Activated CD4-positive, alpha-beta T cell treated with anti-CD3 and anti-CD28 coated beads for 4 hours (primary cell): ENCODE measurements at regions not wholly inside any gene's neighbourhood (a gene's known extent, or its start where the extent isn't known, plus 50 kb on each side); places are given as distances from the start of the nearest gene placed in this dataset.
"Not testable (repeated sequence)": the region's sequence is repeated elsewhere in the genome, so short reads cannot be mapped to it uniquely, and the experiment has no call there.

Experiments used
- DNase-seq, 2 donors: peaks; one replicate each; pipeline ENCODE4 v3.0.0-alpha.2; 2020

DNA sequence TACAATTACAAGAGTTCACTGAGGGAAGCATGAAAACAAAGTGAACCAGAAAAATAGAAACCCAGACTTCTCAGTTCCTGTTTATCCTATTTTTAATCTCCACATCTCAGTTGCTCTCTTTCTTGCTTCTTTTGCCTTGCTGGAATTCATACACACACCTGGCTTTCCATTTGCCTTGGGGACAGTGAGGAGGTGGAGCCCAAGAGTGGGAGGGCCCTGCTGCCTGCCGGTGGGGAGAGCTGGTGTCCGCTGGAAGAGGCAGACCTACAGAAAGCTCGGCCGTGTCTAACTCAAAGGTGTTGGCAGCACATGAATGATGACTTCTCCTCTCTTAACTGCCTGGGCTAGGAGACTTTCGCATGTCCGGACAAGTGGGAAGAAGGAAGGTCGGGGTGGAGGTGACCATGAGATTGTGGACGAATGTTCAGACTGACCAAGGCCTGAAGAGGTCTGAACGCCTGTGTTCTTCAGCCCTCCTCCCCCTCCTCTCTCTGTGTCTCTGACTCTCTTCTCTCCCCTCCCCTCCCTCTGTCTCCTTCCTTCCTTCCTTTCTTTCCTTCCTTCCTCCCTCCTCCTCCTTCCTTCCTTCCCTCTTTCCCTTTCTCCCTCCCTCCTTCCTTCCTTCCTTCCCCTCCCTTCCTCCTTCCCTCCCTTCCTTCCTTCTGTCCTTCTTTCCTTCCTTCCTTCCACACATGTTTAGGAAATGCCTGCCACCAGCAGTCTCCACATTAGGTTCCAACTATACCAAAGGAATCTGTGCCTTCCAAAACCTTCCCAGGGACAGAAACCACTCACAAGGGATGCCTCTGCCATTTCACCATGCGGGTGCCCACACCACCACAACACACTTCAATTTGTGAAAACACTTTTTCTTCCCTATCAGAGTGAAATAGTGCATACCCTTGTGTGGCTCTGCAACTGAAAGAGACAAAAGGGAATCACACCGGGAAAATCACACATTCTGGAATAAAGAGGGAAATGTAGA lies 157.3 kb upstream of the RUNX1 start:
- DNase-seq = no peak

DNA sequence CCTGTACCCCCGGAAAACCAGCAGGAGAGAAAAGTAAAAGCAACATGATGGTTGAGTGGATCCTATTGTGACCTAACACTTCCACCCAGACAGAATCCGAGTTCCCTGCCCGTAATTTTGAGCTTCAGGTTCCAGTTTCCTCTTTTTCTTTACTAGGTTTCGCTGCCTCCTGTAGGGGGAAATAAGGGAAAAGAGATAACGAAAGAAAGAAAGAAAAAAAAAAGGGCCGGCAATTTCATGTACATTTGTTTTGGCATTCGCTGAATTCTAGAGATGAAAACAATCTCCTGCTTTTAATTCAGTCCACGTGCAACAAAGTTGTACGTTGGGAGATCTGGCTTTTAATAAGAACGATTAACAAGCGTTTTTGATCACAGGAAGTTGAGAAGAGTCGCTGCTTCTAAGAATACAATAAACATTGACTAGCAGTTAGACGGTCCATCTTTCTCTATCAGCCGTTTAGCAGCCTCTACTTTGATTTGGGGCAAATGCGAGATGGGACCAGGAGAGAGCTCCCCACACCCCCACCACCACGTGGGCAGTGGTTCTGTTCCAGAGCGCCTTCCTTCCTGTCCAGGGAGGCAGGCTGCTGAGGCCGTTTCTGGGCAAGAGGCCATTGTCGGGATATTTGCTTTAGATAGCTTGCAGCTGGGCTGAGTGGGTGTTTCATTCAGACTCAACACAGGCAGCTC lies 155.9 kb upstream of the RUNX1 start:
- no peak for DNase-seq

DNA sequence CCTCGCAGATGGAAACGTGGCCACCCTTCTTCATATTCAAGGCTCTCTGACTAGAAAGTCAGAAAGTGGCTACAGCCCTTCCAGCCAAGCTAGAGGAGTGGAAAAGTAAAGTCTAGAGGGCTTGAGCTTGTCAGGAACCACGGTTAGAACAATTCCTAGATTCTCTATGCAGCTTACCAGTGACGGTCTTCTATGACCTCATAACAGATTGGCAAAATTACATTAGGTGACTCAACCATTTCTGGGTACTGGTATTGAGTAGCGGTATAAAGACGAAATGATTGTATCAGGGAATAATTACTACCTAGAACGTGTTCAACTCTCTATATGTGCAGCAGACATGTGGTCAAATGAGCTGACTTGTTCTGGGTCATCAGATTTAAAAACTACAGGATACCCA lies 155.0 kb upstream of the RUNX1 start:
- DNase-seq = no peak

DNA sequence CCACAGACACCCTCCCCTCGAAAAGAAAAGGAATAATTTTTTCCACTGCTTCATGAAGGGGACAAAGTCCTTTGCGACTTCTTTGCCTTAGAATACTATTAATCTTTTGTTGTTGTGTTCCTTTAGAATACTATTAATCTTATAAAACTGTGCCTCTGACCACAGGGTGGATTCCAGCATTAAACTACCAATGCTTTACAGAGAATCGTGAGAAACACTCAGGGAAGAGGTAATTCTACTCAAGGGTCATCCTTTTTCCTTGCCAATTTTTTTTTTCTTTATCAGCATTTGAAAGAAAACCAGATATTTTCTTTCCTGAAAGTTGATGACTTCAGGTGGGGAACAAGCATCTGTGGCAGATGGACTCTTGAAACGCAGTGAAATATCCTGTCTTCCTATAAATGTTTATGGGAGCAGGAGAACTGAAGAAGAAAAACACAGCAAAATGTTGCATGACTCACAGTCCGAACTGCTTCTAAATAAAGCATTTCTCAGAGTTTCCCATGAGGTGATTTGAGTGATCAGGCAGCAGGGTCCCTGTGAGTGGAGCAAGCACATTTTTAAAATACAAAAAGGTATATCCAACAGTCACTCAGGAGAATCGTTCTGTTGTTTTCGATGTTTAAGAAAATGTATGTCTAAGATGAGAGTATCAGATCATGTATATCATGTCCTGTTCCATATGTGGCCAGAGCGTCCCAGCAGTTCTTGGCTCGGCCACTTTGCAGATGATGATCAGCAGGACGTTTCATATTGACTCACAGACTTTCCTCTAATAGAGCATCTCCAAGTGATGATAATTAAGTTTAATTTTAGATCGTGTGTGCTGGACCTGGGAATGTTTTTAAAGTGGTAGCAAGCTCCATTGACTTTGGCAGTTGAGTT lies 154.2 kb upstream of the RUNX1 start:
- no peak for DNase-seq

DNA sequence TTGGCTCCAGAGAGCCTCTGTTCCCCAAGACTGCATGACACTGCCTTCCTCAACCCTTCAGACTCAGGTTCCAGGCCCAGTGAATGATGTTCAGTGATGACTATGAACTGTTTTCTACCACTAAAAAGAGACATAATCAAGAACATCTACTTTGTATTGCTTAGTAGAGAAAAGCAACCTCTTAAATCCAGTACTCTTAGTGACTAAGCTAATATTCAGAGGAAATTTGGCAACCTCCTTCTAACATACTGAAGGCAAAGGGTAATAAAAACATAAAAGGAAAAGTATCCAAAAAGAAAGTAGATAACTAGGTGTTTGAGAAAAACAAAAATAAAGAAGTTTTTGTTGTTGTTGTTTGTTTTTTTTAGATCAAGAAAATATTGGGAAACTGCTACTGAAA lies 153.3 kb upstream of the RUNX1 start:
- DNase-seq = no peak

DNA sequence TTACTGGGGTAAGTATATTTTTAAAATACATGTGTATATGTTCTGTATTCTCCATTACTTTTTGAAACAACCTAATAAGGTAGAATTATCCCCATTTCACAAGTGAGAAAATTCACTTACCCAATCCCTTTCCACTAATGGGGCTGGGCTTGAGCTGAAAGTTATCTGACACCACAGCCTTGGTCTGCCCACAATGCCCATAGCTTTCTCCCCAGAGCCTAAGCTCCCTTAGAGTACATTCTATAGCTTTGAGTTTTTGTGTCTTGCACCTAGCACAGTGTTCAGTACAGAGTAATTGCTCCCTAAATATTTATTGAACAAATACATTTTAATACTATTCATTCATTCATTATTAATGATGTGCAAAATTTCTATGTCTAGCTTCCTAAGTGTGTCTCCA lies 152.7 kb upstream of the RUNX1 start:
- DNase-seq = no peak

DNA sequence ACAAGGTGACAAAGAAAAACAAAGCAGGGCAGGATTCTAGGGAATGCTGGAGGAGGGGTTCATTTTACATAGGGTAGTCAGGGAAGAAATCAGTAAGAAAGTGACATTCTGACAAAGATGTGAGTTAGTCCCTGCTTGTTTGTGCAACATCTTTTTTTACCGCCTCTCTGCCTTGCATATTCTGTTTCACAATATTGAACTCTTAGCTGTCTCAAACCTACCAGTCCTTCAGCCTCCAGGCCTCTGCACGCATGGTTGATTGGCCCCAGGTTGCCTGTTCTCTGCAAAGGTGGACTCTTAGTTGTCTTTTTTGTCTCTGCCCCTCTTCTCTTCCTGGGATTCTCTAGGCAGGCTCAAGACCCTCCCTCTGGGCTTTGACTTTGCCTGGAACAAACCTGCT lies 152.2 kb upstream of the RUNX1 start:
- DNase-seq = no peak

DNA sequence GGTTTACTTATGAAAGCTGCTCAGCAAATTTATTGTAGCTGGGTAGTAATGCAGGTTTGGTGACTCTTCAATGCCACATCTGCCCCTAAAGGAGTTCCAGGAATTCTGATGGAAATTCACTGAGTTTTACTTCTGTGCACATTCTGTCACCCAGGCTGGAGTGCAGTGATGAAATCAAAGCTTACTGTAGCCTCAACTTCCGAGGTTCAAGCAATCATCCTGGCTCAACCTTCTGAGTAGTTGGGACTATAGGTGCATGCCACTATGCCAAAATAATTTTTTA lies 150.6 kb upstream of the RUNX1 start:
- no peak for DNase-seq

DNA sequence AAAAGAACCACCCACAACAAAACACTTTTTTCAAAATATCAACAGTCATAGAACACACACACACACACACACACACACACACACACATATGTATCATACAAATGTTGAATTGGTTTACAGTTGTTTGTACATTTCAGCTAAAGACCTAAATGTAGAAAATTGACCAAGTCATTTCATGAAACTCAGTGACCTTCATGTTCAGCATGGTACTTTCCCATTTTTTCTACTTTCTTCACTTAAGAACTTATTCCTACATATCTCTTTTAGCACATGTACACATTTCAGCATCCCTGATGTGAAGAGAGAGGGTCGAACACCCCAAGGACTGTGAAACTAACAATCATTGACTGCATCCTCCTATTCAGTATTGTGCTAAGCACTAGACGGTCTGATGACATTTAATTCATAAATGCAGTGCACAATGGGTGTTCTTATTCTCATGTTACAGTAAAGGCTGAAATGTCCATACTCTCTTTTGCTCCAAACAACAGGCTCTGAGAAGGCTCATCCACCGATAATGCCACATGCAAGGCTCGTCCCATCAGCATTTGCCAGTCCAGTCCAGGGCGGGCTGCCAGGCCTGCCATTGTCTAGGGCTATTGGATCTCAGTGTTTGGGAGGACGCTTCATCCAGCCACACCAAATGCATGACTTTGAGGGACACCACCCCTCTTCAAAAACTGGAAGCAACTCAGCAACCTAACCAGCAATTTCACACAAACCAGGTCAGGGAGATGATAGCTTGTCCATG lies 150.1 kb upstream of the RUNX1 start:
- DNase-seq = no peak

DNA sequence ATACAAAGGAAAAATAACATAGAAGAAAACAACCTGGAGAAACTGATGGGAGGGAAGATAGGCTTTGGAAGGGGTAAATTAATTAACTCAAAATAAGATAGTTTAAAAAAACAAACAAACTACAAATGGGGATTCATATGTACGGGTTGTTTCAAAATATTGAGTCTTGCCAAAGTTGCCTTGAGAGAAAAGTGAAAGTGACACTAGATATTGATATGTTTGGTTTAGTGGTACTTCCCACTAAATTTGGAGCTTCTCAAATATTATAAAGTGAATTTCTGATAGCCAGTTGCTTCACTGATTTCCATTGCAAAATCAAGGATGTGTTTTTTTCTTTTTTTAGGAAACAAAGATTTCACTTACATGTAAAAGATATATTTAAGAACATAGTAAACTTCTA lies 149.5 kb upstream of the RUNX1 start:
- DNase-seq = no peak

DNA sequence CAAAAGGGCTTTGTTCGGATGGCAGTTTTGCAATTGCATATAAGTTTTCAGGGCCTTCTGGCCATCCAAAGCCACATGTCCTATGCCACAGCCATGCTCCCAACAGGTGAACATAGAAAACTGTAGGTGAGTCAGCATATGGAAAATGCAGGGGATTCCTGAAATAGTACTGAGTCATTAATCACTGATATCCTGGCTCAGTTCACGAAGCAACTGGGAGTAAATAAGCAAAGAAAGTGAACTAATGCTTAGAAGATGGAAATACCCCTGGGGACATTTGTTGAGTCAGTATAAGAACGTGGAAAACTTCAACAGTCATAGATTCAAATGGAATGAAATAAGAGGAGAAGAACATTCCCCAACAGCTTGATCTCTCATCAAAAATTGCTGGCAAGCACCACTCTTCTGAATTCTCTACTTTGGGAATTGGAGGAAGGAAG lies 148.9 kb upstream of the RUNX1 start:
- DNase-seq = no peak

DNA sequence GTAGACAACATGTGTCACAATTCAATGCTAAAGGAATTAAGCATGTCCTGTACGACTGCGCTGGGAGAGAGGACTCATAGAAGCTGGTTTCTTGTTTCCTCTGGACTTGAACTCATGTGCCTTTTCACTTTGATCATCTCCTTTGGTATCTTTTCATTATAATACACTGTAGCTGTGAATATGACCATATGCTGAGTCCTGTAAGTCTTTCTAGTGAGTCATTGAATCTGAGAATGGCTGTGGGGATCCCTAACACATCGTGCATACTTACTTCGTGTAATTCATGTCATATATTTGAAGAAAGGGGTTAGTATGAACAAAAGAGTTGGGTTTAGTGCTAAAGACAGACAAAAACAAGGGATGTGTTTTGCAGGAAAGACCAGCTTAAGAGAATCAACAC lies 148.1 kb upstream of the RUNX1 start:
- no peak for DNase-seq

DNA sequence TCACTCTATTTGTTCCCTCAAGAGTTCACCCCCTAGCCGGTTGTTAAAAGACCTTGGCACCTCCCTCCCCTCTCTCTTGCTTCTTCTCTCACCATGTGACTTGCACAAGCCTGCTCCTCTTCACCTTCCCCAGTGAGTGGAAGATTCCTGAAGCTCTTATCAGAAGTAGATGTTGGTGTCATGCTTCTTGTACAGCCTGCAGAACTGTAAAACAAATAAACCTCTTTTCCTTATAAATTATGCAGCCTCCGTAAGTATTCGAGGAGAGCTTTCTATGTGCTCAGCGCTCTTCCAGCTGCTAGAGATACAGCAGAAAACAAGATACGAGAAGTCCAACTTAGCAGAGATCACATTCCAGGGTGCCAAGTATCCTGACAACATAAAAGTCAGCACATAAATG lies 147.0 kb upstream of the RUNX1 start:
- no peak for DNase-seq

DNA sequence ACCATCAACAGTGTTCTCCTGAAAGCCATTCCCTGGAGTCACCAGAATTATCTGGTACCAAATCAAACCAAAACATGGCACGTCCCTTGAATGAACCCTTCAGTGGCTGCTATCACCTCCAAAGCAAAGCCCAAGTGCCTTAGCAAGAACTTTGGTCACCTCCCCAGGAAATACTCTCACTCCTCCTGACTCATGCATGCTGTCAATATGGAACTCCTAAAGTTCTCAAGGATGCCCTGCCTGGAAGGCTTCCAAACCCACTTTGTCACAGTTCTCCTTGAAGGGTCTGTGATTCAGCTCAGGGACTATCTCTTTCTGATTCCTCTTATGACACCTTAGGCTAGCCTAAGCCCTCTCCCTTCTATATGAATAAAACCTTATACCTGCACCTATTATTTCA lies 146.1 kb upstream of the RUNX1 start:
- no peak for DNase-seq

DNA sequence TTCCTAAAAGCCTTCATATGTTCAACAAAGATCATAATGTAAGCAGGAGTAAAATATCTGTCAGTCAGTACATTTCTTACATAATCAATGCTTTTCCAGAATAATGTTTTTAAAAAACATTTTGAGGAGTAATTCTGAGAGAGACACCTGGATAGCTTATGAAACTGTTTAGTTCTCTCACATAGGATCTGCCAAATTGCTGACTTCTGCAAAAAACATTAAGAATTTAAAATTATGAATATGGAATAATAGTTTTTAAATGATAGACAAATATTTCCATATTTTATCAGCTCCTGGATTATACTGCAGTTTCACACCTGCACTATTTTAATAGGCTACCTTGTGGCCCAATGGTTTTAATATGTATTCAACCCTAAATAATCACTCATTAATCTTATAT lies 142.7 kb upstream of the RUNX1 start:
- DNase-seq = no peak

DNA sequence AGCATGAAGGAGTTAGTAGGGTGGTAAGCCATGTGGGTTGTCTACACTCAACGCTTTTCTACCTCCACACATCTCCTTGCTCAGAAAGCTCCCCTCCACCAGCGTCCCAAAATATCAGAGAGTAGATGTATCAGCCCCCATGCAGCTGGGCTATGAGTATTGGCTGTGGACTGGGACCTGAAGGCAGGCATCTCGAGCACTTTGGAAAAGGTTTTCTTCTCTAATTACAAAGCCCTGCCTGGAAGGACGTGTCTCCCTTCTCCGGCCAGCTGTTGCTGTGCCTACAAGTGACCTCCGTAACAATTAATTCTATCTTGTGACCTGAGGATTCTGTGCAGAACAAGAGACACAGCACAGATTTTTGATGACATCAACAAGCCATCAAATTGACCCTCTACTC lies 142.0 kb upstream of the RUNX1 start:
- DNase-seq = no peak

DNA sequence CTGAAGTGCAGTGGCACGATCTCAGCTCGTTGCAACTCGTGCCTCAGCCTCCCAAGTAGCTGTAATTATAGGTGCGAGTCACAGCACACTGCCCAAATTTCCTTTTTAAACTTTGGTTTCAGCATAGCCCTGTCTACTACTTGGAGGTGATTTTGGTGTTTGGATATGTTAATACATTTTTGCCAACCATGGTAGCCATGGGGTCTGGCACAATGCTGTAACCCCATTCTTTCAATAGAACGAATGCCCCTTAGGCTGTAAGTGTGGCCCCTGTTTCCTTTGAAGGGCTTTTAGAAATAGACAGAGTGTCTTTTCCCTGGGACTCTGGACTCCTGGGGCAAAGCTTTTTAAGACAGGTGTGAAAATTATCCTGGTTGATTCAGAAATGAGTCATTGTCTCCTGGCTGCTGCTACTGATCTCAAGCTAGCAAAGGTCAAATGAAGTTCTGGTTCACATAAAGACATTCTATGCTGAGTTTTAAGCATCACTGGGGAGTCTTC lies 141.1 kb upstream of the RUNX1 start:
- no peak for DNase-seq

DNA sequence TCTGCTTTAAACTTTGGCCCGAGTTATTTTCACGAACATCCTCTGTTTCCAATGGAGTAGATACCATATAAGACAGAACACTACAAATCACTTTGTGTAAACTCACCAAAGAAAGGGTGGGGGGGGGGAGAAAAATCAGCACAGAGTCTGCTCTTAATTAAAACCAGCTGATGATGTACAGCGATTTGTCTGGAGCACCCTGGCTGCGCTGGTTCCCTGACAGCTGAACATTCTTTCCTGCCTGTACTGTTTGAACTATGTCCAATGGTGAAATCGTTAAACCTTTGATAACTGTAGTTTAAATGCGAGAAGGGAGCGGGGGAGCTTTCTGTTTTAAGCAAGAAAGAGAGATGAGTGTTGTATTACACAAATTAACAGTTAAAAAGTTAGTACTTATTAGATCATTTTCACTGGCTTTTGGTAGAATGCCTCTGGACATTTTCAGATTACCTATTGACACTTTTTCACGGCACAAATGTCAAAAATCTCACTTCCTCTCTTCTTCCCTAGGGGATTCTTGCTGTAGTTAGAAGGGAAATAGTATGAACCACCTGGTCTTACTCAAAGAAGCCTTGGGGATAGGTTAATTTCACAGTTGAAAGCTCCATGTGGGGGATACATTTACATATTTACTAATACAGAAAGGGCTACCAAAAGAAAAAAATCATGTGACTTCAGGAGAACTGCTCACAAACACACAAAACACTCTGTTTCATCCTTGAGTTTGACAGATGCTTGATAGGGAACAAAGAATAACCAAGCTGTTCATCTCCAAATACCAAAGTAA lies 140.2 kb upstream of the RUNX1 start:
- DNase-seq = no peak

DNA sequence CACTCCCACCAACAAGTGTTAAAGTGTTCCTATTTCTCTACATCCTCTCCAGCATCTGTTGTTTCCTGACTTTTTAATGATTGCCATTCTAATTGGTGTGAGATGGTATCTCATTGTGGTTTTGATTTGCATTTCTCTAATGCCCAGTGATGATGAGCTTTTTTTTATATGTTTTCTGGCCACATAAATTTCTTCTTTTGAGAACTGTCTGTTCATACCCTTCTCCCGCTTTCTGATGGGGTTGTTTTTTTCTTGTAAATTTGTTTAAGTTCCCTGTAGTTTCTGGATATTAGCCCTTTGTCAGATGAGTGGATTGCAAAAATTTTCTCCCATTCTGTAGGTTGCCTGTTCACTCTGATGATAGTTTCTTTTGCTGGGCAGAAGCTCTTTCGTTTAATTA lies 134.3 kb upstream of the RUNX1 start:
- not testable (repeated sequence) for DNase-seq

DNA sequence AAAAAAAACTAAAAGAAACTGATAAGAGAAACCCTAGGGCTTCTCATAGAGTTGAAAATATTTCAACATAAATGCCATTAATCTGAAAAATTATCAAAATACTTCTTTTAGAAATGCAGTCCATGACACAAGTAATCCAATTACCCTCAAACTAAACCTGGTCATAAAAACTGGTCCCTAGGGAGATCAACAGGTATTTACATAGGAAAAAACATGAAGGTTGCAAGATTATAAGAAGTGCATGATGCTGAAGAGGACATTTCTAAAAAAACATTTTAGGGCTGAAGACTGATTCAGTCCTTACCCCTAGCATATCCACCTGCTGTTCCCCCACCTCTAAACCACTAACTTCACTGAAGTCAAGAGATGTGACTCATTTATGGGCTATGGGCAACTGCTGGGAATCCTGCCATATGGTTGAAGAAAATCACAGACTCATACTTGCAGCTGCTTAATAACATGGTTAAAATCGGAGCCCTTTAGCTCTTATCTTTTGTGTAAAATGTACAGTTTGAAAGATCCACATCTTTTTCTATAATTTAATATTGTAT lies 131.0 kb upstream of the RUNX1 start:
- no peak for DNase-seq

DNA sequence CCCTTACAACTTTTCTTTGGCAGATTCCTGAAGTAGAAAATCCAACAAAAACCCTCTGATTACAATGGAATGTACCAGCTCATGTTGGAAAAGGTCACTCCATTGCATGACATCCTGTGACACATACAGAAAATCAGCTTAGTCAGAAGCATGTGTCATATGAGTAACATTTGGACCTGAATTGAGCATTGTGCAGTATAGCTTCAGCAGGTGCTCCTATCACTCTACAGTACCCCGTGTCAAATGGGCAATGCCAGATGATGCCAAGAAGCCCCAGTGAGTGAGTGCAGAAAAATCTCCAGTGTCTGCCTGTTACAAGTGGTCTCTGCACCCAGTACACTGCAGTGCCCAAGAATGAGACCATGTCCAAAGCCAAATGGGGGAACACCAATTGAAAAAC lies 129.7 kb upstream of the RUNX1 start:
- no peak for DNase-seq
